ENCODE measurements at regions not wholly inside any gene's neighbourhood (a gene's known extent, or its start where the extent isn't known, plus 50 kb on each side); places are given as distances from the start of the nearest gene placed in this dataset.

- ChIA-PET POLR2A (no interaction called here), CTCF (ENCODE audit: low intra/inter-chr PET ratio) (no interaction called here)
- Histone ChIP-seq H3K27ac (ENCODE audit: extremely low read depth, low read depth, low read length) (no peak overlapping the region), H3K9me3 (replicated peaks; ENCODE audit: control insufficient read depth, insufficient read depth, low read depth, low read length) (no peaks in the 10 kb centered on the region), H4K20me1 (replicated peaks; ENCODE audit: control insufficient read depth, insufficient read depth, low read length) (no peaks in the 10 kb centered on the region), H3K4me1 (replicated peaks in 1 of 2; ENCODE audit: control insufficient read depth in 2 of 2, insufficient read depth in 2 of 2, low read length in 2 of 2) (no peaks in the 10 kb centered on the region), H3K4me3 (no peak overlapping the region), H2AFZ (ENCODE audit: low read depth, low read length) (no peak overlapping the region), H3K27me3 (ENCODE audit: control insufficient read depth in 2 of 2, insufficient read depth in 2 of 2, low read length in 2 of 2) (0 out of 5 replicates have a peak, but pooled peaks cover 0 to 2% of the 10 kb centered on the region in 2 experiments), H3K79me2 (ENCODE audit: control insufficient read depth, insufficient read depth, low read length) (no peaks in the 10 kb centered on the region), H3K4me2 (ENCODE audit: insufficient read depth, low read length) (no peak overlapping the region), H3K9ac (ENCODE audit: insufficient read depth in 1 of 2, low read depth in 2 of 2, low read length in 2 of 2) (no peak overlapping the region), H3K36me3 (ENCODE audit: control insufficient read depth, insufficient read depth, low read length) (no peaks in the 10 kb centered on the region), H3K9me1 (ENCODE audit: control insufficient read depth, insufficient read depth, low read length) (no peaks in the 10 kb centered on the region)
- intact Hi-C loops (cut with micrococcal nuclease), result no loop called here
- WGBS (ENCODE audit: insufficient coverage, low coverage, missing lambda C conversion rate), result 0% methylated on average over 3 of the region's 10 CpGs
- DNase-seq (ENCODE audit: extremely low read depth in 1 of 4, low spot score in 3 of 4), result no peak
- ATAC-seq, result no peak
- BruUV-seq (replicated peaks), result no TSS peak
- TF ChIP-seq RBM15 (IDR thresholded peaks at IDR 0.05; ENCODE audit: insufficient read depth, low read length) (no peak), REST (IDR thresholded peaks at IDR 0.05; ENCODE audit: borderline replicate concordance) (no peak), REST (CRISPR knock-in tag; IDR thresholded peaks at IDR 0.05; ENCODE audit: low read depth) (no peak), SREBF2 (CRISPR knock-in tag; IDR thresholded peaks at IDR 0.05) (no peak), ZNF175 (CRISPR knock-in tag; IDR thresholded peaks at IDR 0.05; ENCODE audit: low read depth) (no peak), ZNF668 (CRISPR knock-in tag; IDR thresholded peaks at IDR 0.05) (no peak), LARP7 (IDR thresholded peaks at IDR 0.05) (no peak), ZNF41 (CRISPR knock-in tag; conservative IDR thresholded peaks at IDR 0.05) (no peak)
- TF ChIP-seq, protein P1, sequence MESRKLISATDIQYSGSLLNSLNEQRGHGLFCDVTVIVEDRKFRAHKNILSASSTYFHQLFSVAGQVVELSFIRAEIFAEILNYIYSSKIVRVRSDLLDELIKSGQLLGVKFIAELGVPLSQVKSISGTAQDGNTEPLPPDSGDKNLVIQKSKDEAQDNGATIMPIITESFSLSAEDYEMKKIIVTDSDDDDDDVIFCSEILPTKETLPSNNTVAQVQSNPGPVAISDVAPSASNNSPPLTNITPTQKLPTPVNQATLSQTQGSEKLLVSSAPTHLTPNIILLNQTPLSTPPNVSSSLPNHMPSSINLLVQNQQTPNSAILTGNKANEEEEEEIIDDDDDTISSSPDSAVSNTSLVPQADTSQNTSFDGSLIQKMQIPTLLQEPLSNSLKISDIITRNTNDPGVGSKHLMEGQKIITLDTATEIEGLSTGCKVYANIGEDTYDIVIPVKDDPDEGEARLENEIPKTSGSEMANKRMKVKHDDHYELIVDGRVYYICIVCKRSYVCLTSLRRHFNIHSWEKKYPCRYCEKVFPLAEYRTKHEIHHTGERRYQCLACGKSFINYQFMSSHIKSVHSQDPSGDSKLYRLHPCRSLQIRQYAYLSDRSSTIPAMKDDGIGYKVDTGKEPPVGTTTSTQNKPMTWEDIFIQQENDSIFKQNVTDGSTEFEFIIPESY (CRISPR knock-in tag; IDR thresholded peaks at IDR 0.05), result no peak
- no peak for FAIRE-seq
- in situ Hi-C loops (cut with MboI), result no loop called here
Observed at GRCh38 chr9:2276296-2276695, 261.1 kb downstream of the SMARCA2 start.
